Effector CD8-positive, alpha-beta T cell (primary cell): ENCODE measurements at regions not wholly inside any gene's neighbourhood (a gene's known extent, or its start where the extent isn't known, plus 50 kb on each side); places are given as distances from the start of the nearest gene placed in this dataset.
"Not testable (repeated sequence)": the region's sequence is repeated elsewhere in the genome, so short reads cannot be mapped to it uniquely, and the experiment has no call there.

Experiments
- DNase-seq: peaks from one replicate; lab custom pipeline; 2025; lab: John Stamatoyannopoulos, UW

DNA sequence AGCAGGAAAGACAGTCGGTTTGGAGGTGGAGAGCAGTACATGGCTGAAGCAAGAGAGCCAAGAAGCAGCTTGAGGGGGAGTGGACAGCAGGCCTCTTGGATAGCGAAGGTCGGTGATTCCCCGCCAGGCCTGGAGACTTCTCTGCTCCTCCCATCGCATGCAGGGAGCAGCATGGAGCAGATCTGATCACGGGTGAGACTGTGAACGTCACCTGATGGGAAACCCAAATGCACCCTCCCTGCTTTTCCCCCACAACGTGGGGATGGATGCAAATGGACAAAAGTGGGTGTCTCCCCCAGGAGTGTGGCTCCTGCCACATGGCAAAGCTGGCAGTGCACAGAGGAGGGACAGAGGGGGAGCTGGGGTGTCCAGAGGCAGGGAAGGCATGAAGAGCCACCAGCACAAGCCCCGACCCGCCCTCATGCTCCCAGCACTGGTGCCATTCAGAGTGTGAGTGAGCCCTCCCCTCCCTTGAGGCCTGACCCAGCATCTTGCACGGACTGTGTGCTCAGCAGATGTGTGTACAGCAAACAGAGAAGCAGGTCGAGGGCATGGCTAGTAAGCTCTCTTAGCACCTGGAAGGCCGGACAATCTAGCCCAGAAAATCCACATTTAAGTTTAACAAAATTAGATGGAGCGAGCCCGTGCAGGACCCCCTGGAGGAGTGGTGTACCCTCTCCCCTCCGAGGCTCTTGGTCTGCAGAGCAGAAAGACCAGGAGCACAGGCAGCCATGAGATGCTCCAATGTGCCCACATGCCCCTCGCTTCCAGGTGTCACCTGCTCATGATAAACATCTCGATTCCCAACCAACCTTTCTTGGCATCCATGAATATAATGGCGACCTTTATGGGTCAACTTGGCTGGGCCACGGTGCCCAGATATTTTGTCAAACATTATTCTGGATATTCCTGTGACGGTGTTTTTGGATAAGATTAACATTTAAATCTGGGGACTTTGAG is 661.7 kb downstream of the TBC1D22A start:
- no peak for DNase-seq

DNA sequence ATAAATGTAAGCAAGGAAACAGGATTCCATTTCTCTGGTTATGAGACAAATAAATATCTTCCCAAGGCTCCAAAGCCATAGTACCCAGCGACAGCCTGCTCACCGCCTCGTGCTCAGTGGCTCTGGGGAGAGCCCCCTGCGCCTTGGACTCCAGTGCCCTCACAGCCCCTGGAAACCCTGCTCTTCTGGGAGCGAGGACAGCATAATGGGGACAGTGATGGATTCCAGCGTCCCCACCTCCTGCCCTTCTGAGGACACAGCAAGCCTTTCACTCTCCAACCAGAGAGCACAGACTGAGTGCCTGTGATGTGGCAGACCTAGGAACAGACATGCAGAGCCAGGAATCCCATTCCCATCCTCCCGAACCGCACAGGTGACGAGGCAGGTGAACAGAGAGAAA is 660.8 kb downstream of the TBC1D22A start:
- DNase-seq: no peak

DNA sequence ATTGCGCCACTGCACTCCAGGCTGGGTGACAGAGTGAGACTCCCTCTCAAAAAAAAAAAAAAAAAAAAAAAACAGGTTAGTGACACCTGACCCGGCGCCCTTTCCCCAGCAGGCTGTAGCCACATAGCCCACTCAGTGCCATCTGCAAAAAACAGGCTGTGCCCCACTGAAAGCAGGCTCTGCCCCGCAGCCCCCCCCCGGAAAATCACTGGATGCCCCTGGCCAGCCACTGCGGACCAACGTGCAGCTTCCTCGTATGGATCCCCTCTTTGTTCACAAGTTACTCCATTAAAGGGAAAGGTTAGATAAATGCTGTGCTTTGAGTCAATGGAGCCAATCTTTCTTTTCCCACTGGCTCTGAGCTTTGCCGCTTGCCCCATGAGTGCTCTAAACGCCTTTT is 660.3 kb downstream of the TBC1D22A start:
- DNase-seq: no peak

GRCh38 chr22:47421846-47422245 is 659.4 kb downstream of the TBC1D22A start:
- DNase-seq: no peak

- no peak for DNase-seq
Measured at GRCh38 chr22:47420211-47420610, 657.8 kb downstream of the TBC1D22A start.

GRCh38 chr22:47419239-47419638 is 656.8 kb downstream of the TBC1D22A start:
- DNase-seq: no peak

GRCh38 chr22:47417699-47418098 is 655.2 kb downstream of the TBC1D22A start:
- no peak for DNase-seq

GRCh38 chr22:47411006-47411405 is 648.6 kb downstream of the TBC1D22A start:
- DNase-seq: no peak

DNA sequence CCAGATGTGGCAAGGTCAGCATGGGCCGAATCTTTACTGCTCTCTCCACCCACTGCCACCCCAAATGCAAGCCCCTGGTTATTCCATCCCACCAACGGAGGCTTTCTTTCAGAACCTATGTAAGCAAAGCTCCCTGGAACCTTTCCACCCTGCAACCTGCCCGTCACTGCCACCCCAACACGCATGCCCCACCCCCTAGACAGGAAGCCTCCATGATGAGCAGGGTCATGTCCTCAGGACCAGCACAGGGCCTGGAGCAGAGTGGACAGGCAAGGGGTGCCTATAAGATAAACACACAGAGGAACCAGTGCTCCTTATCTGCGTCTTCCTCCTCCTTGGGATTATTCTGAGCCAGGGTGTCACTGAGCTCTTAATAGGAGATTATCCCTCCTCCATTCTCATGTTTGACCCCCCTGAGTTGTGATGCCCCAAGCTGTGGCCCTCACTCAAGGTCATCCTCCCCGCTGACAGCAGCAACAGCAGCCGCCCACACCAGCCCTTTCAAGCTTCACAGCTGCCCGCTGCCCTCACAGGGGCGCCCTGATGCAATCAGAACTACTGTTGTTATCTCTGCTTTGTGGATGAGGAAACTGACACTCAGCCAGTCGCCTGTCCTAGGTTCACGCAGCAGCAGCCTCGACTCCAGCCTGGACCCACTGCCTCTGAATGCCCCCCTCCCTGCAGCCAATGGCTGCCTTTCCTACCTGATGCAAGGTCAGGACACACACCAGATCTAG is 647.3 kb downstream of the TBC1D22A start:
- DNase-seq: no peak

DNA sequence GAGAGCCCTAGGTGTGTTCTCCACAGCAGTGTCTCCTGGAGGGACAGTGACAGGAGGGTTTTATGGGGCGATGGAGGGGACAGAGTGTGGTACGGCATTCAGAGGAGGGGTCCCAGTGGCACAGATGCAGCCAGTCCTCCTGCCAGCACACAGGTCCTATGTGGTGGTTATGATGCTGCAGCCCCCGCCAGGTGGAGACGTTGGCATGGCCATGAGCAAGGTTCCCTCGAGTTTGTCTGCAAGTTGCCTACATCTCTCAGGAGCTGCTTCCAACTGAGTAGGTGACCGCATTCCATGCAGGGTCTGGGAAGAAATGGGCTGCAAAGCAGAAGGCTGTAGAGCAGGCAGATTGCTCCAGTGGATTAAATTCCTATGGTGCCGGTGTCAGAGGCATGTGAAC is 646.0 kb downstream of the TBC1D22A start:
- DNase-seq: no peak

- DNase-seq: no peak
Measured at GRCh38 chr22:47407461-47408025, 645.1 kb downstream of the TBC1D22A start.

DNA sequence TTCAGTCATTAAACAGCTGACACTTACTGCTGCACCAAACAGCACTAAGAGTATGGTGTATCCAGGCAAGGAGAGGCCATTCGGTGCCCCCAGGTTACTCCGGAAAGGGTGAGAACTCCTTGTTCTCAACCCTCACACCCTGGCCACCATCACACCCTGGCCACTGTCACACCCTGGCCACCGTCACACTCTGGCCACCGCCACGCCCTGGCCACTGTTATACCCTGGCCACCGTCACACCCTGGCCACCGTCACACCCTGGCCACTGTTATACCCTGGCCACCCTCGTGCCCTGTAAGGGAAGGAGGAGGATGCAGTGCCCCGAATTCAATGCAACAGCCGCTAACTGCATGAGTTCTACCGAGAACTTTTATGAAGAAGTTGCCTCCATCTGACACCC is 644.4 kb downstream of the TBC1D22A start:
- DNase-seq: no peak

- no peak for DNase-seq
Measured at GRCh38 chr22:47406180-47406834, 643.9 kb downstream of the TBC1D22A start.

DNA sequence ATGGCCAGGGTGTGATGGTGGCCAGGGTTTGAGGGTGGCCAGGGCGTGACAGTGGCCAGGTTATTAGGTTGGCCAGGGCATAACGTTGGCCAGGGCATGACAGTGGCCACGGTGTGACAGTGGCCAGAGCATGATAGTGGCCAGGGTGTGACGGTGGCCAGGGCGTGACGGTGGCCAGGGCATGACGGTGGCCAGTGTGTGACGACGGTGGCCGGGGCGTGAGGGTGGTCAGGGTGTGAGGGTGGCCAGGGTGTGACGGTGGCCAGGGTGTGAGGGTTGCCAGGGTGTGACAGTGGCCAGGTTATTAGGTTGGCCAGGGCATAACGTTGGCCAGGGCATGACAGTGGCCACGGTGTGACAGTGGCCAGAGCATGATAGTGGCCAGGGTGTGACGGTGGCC is 642.8 kb downstream of the TBC1D22A start:
- not testable (repeated sequence) for DNase-seq

DNA sequence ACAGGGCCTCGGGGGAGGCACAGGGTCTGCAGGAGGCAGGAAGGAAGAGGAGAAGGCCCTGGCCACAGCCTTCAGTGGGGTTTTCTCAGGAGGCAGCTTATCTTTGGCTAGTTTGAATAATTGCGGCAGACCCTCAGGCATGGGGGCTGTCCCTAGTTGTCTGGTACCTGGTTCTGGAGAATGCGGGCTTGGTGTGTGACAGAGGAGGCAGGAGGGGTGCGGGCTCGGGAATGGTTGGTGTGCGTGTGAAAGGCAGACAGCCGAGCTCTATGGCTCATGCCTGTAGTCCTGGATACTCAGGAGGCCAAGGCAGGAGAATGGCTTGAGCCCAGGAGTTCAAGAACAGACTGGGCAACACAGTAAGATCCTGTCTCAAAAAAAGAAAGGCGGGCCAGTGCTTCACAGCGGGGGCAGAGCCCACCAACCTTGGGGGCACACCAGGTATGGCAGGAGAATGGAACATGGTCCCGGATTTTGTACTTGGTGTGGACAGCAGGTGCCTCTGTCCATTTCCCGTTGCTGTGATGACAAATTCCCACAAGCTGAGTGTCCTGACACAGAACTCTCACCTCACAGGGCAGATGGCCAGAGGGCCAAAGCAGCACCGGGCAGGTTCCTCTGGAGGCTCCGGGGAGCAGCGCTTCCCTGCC is 640.6 kb downstream of the TBC1D22A start:
- no peak for DNase-seq

GRCh38 chr22:47401976-47402770 is 639.7 kb downstream of the TBC1D22A start:
- DNase-seq: no peak

DNA sequence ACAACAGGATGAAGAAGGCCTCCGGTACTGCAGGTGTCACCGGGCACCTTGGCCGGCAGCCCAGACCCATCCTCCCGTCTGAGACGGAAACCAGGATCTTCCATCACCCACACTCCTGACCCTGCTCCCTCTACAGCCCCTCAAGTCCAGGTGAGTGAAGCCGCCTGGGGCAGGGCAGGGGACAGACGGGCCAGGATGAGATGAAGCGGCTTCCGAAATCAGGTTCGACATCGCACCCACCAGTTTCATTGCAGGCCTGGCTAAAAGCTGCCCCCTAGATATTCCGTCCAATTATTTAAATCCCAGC is 639.1 kb downstream of the TBC1D22A start:
- no peak for DNase-seq

DNA sequence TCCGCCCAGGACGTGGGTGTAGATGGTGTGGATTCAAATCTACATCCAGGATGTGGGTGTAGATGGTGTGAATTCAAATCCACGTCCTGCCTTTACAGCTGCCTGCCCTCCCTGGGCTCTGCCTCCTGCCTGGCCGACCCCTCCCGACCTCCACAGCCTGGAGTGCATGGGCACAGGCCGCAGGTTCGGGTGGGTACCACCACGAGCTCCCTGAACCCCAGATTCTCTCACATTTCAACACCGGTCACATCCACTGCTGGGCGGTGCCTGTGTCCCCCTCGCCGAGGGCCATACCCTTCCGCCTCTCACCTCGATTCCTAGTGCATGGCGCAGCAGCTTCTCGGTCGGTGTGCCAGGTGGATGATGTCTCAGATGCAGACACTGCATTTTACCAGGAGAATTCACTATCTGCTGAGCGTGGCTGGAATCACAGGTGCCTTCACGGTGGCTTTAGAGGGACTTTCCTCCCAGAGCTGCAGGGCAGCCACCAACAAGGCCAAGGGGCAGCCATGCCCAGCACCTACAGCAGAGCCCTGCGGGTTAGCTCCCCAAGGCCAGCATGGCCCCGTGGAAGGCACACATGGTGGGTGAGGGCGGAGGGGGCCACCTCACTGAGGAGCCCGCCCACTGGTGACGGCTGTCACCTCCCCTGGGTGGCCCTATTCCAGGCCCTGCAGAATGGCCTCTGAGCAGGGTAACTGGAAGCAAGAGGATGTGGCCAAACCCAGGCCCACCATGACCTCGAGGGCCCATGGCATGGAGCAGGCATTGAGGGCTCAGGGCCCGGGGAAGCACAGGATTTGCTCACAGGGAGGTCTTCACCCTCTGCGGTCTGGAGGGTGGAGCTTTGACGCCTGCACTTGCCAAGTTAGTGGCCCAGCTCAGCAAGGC is 638.5 kb downstream of the TBC1D22A start:
- DNase-seq: no peak

DNA sequence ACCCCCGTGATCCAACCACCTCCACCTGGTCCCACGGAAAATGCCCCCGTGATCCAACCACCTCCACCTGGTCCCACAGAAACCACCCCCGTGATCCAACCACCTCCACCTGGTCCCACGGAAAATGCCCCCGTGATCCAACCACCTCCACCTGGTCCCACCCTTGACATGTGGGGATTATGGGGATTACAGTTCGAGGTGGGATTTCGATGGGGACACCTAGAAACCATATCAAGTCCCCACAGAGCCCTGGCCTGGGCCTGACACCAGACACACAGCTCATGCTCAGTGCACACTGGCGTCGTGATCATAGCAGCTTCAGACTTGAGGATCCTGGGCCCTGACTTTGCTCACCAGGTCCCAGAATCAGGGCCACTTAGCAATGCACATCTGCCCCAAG is 637.7 kb downstream of the TBC1D22A start:
- not testable (repeated sequence) for DNase-seq
